Inferior parietal cortex (tissue), 1 donor: ENCODE measurements at regions not wholly inside any gene's neighbourhood (a gene's known extent, or its start where the extent isn't known, plus 50 kb on each side); places are given as distances from the start of the nearest gene placed in this dataset.
"Not testable (repeated sequence)": the region's sequence is repeated elsewhere in the genome, so short reads cannot be mapped to it uniquely, and the experiment has no call there.

Experiments used
- DNase-seq: peaks from one replicate; pipeline ENCODE4 v3.0.0-alpha.2; 2016; ENCODE audit errors: extremely low spot score

DNA sequence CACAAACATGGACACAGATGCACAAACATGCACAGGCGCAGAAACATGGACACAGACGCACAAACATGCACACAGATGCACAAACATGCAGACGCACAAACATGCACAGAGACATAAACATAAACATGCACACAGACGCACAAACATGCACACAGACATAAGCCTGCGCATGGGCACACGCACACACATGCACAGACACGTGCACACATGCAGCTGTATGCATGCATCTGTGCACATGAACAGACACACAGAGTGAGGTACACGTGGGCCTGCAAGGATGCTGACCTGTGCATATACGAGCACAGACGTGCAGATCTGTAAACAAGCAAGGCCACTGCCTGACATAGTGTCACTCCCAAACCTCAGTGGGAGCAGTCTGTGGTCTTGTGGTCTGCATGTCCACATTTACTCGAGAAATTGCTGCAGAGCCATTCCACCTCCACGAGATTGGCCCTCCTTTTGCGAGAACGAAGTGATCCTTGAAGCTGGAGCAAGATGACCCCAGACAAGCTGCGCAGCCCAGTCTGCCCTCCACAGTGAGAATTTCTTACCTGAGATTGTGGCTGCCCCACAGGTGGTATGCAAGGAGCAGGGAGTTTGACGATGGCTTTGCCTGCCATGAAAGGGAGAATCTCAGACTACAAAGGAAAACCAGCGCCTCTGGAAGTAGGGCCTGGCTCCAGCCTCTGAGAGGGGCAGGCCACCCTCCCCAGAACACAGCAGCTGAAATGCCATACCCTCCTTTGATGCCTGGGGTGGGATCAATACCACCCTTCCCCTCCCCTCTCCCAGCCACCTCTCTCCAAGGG lies 299.9 kb downstream of the BRD1 start:
- DNase-seq: no peak

DNA sequence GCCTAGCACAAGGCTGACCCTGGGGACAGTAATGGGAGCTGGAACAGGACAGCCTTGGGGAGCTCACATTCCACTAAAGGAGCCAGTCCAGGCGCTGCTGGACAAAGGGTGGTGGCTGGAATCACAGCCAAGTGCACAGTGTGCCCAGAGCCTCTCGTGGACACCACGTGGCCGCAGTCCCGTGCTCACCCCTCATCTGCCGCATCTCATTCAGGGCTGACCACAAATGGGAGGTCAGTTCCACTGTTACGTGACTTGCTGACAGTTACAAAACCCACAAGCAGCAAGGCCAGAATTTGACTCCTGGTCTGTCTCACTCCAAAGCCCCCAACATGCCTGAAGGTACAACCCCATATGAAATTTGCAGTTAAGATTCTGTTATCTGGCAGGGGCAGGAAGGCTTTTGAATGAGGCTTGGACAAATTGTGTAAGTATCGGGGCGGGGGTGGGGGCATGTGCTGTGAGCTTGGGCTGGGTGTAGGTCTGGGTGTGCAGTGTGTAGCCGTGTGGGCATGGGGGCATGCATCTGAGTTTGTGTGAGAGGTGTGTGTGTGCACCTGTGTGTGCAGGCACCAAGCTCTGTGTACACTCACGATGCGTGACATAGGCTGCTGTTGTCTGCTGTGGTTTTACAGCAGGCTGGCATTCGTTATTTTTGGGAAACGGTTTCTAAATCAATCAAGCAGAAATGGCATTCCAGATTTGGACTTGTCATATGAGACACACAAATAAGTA lies 301.7 kb downstream of the BRD1 start:
- peak; percentile 42 for DNase-seq

DNA sequence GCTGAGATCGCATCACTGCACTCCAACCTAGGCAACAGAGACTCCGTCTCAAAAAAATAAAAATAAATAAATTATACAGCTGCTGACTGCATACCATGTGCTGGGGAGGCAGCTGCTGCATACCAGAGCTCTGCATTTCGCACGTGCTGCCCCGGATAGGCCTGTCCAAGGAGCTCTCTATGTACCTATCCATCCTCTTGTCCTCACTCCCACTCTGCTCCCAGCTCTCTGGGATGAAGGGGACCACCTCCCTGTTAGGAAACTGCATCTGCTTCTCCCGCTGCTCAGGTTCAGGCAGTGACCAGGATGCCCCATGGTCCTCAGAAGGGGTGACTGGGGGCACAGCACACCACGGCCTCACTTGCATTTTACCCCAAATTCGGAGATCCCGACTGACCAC lies 302.3 kb downstream of the BRD1 start:
- no peak for DNase-seq

DNA sequence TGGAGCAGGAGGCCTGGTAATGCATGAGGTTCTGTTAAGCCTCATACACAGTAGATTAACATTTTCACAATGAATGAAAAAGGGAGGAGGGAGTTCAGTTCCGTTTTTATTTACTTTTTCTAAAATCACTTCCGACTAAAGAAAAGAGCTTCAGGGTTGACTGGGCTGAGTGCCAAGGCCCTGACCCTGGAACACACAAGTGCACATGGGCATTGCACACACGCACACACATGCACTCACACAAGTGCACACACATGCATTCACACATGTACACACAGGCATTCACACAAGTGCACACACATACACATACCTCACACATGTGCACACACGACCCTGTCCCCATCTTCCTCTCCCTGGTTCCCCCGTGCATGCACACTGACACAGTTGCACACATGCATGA lies 303.3 kb downstream of the BRD1 start:
- no peak for DNase-seq

GRCh38 chr22:49523374-49524008 lies 304.2 kb downstream of the BRD1 start:
- no peak for DNase-seq

- DNase-seq: no peak
Measured at GRCh38 chr22:49522582-49523373, 304.9 kb downstream of the BRD1 start.

- peak; percentile 65 for DNase-seq
Measured at GRCh38 chr22:49521787-49522224, 305.9 kb downstream of the BRD1 start.

- DNase-seq: no peak
Measured at GRCh38 chr22:49519117-49519737, 308.4 kb downstream of the BRD1 start.

DNA sequence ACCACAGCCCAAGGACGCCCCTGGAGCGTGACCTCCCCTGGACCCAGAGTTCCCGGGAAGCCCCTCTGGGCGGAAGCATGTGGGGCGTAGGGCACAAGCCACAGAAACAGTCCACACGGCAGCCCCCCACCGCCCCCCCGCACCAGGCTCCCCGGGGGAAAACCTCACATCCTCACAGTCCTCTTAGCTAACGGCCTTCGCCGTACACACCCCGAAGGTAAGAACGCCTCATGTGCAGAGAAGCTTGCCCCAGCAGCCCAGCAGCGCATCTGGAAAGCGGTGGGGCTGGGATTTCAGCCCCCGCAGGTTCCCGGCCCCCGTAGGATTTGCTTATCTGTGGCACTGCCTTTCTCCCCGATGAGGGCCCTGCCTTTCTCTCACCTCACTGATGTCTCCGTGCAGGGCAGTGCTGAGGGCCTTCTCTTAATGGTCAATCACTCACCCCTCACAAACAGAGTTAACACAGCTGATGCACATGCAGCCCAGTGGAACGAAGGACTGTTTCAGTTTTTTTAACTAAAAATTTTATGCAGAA lies 309.2 kb downstream of the BRD1 start:
- no peak for DNase-seq

GRCh38 chr22:49517667-49518185 lies 309.9 kb downstream of the BRD1 start:
- no peak for DNase-seq

- no peak for DNase-seq
Measured at GRCh38 chr22:49517211-49517610, 310.5 kb downstream of the BRD1 start.

- DNase-seq: no peak
Measured at GRCh38 chr22:49515475-49515874, 312.2 kb downstream of the BRD1 start.

GRCh38 chr22:49514641-49515040 lies 313.0 kb downstream of the BRD1 start:
- DNase-seq: no peak

- no peak for DNase-seq
Measured at GRCh38 chr22:49514211-49514610, 313.5 kb downstream of the BRD1 start.

- no peak for DNase-seq
Measured at GRCh38 chr22:49513358-49513851, 314.3 kb downstream of the BRD1 start.

GRCh38 chr22:49512487-49513165 lies 315.0 kb downstream of the BRD1 start:
- no peak for DNase-seq

DNA sequence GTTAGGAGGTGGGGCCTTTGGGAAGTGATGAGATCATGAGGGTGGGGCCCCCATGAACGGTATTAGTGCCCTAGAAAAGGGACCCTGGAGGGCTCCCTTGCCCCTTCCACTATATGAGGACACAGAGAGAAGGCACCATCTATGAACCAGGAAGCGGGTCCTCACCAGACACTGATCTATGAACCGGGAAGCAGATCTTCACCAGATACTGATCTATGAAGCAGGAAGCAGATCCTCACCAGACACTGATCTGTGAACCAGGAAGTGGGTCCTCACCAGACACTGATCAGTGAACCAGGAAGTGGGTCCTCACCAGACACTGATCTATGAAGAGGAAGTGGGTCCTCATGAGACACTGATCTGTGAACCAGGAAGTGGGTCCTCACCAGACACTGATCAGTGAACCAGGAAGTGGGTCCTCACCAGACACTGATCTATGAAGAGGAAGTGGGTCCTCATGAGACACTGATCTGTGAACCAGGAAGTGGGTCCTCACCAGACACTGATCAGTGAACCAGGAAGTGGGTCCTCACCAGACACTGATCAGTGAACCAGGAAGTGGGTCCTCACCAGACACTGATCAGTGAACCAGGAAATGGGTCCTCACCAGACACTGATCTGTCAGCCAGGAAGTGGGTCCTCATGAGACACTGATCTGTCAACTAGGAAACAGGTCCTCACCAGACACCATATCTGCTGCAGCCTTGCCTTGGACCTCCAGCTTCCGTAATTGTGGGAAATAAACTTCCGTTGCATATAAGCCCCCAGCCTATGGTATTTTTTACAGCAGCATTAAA lies 316.1 kb downstream of the BRD1 start:
- DNase-seq: not testable (repeated sequence)

- no peak for DNase-seq
Measured at GRCh38 chr22:49510718-49511117, 317.0 kb downstream of the BRD1 start.

- DNase-seq: no peak
Measured at GRCh38 chr22:49509016-49509415, 318.7 kb downstream of the BRD1 start.
